DOHH2 (cell line): ENCODE measurements at regions not wholly inside any gene's neighbourhood (a gene's known extent, or its start where the extent isn't known, plus 50 kb on each side); places are given as distances from the start of the nearest gene placed in this dataset.

Source experiments
- EZH2phosphoT487 ChIP-seq: fragments of 200-600 bp; sonication (generic); IDR thresholded peaks from 2 replicates; pipeline ENCODE4 v1.6.1; 2017; ENCODE audit warnings: borderline replicate concordance, mild to moderate bottlenecking, antibody characterized with exemption, low read length, moderate library complexity, mixed read lengths
- TF ChIP-seq, protein P1 (sequence below): fragments of 200-600 bp; sonication (generic); IDR thresholded peaks from one replicate; pipeline ENCODE4 v1.5.1; 2014; ENCODE audit warnings: antibody characterized with exemption, mild to moderate bottlenecking, low read depth, low read length; ENCODE audit not compliant: poor library complexity, severe bottlenecking

DNA sequence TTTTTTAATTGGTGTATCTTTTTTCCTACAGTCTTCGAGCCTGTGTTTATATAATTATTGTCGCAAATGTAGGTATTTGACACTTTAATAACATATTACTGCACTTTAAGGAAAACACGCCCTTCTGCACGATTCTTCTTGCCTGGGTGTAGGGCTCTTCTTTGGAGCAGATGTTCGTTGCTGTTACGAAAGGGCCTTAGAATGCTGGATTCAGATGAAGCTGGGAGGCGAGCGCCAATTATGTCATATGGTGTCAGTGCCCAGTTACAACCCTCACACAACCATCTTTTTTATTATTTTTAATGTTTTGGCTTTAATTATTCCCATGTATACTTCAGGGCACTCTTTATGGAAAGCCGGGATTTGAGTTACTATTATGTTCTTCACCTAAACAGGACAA is 553.0 kb downstream of the EBF1 start:
- TF ChIP-seq EZH2phosphoT487 = no peak
- TF ChIP-seq, protein P1, sequence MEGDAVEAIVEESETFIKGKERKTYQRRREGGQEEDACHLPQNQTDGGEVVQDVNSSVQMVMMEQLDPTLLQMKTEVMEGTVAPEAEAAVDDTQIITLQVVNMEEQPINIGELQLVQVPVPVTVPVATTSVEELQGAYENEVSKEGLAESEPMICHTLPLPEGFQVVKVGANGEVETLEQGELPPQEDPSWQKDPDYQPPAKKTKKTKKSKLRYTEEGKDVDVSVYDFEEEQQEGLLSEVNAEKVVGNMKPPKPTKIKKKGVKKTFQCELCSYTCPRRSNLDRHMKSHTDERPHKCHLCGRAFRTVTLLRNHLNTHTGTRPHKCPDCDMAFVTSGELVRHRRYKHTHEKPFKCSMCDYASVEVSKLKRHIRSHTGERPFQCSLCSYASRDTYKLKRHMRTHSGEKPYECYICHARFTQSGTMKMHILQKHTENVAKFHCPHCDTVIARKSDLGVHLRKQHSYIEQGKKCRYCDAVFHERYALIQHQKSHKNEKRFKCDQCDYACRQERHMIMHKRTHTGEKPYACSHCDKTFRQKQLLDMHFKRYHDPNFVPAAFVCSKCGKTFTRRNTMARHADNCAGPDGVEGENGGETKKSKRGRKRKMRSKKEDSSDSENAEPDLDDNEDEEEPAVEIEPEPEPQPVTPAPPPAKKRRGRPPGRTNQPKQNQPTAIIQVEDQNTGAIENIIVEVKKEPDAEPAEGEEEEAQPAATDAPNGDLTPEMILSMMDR = no peak
